ENCODE measurements at regions not wholly inside any gene's neighbourhood (a gene's known extent, or its start where the extent isn't known, plus 50 kb on each side); places are given as distances from the start of the nearest gene placed in this dataset.

- TF ChIP-seq CHD7 (IDR thresholded peaks at IDR 0.05; ENCODE audit: insufficient replicate concordance, low read length): no peak
- no peak for TF ChIP-seq PHF8 (conservative IDR thresholded peaks at IDR 0.05; ENCODE audit: low read depth, low read length)
- no peak for TF ChIP-seq SP4 (IDR thresholded peaks at IDR 0.05; ENCODE audit: low read length)
- TF ChIP-seq JUND (IDR thresholded peaks at IDR 0.05; ENCODE audit: low read length): no peak
- TF ChIP-seq SIRT6 (IDR thresholded peaks at IDR 0.05; ENCODE audit: low read length): no peak
- no peak for TF ChIP-seq CTBP2 (IDR thresholded peaks at IDR 0.05; ENCODE audit: borderline replicate concordance, insufficient read depth, insufficient read length, low read length)
- no peak for TF ChIP-seq JUN (IDR thresholded peaks at IDR 0.05; ENCODE audit: low read depth, low read length)
- TF ChIP-seq SRF (IDR thresholded peaks at IDR 0.05; ENCODE audit: low read depth, low read length): no peak
- TF ChIP-seq BCL11A (IDR thresholded peaks at IDR 0.05; ENCODE audit: low read depth in 2 of 2, low read length in 2 of 2): no peak
- no peak for TF ChIP-seq SIX5 (IDR thresholded peaks at IDR 0.05; ENCODE audit: low read depth, low read length)
- no peak for TF ChIP-seq POU5F1 (IDR thresholded peaks at IDR 0.05; ENCODE audit: low read depth, low read length)
- TF ChIP-seq RFX5 (IDR thresholded peaks at IDR 0.05; ENCODE audit: borderline replicate concordance, low read depth, low read length): no peak
These were observed 130.8 kb upstream of the SASH1 start (continued) for GRCh38 chr6:148211777-148212324.

All from H1 (cell line).